Islet precursor cell (in vitro differentiated cells): ENCODE measurements at regions not wholly inside any gene's neighbourhood (a gene's known extent, or its start where the extent isn't known, plus 50 kb on each side); places are given as distances from the start of the nearest gene placed in this dataset.
A peak's percentile ranks its signal among the peaks of the same experiment; 100 is the strongest.
"Not testable (repeated sequence)": the region's sequence is repeated elsewhere in the genome, so short reads cannot be mapped to it uniquely, and the experiment has no call there.

Experiments used
- DNase-seq: peaks from one replicate; pipeline ENCODE4 v3.0.0-alpha.2; 2018

- peak; percentile 76 for DNase-seq
These were observed 229.0 kb downstream of the STK31 start for GRCh38 chr7:23938937-23939552.

DNA sequence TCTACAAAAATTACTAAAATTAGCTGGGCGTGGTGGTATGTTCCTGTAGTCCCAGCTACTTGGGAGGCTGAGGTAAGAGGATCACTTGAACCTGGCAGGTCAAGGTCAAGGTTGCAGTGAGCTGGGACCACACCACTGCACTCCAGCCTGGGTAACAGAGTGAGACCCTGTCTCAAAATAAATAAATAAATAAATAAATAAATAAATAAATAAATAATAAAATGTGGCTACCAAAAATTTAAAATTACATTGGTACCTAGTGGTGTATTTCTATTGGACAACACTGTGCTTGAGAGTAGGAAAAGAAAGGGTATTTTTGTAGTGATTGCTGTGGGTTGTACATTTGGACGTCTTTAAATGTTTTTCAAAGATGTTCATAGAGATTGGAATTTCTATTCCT is 229.7 kb downstream of the STK31 start:
- DNase-seq: not testable (repeated sequence)

GRCh38 chr7:23941551-23941950 is 231.5 kb downstream of the STK31 start:
- no peak for DNase-seq

DNA sequence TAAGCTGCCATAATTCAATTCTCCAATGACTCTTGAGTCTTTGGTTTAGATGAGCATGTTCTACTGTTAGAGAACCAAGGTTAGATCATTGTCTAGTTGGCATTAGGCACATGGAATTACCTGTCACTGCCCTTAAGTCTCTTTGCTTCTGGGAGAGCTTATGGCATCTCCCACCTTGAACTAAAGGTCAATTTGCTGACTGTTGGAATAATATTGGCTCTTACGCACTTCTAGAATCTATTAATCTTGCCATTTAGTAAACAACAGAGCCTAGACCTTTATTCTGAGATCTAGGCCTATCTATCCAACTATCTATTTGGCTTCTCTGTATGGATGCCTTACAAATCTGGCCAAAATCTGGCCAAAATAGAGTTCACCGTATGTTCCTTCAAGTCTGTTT is 232.0 kb downstream of the STK31 start:
- no peak for DNase-seq

DNA sequence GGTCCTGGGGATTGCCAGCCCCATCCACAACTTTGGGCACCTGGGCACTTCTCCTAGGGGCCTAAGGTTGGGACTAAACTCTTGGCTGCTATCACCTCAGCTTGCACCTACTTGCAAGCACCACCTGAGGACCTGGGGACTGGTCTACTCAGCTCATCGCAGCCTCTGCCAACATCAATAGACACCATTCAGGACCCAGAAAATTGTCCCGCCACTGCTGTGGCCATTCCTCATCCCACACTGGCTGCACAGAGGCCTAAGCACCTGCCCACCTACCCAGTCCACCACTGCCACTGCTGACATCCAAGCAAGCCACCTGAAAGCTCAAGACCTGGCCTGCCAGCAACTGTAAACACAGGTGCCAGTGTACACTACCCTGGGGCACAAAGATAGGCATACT is 234.1 kb downstream of the STK31 start:
- DNase-seq: no peak

DNA sequence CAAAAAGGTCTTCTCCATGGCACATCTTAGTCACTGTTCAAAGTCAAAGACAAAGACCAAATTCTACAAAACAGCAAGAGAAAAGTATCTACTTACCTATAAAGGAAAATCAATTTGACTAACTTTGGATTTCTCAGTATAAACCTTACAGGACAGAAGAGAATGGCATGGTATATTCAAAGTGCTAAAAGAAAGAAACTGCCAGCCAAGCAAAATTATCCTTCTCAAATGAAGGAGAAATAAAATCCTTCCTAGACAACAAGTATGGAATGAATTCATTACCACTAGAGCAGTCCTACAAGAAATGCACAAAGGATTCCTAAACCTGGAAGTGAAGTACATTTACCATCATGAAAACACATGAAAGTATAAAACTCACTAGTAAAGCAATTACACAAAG is 235.5 kb downstream of the STK31 start:
- DNase-seq: no peak

DNA sequence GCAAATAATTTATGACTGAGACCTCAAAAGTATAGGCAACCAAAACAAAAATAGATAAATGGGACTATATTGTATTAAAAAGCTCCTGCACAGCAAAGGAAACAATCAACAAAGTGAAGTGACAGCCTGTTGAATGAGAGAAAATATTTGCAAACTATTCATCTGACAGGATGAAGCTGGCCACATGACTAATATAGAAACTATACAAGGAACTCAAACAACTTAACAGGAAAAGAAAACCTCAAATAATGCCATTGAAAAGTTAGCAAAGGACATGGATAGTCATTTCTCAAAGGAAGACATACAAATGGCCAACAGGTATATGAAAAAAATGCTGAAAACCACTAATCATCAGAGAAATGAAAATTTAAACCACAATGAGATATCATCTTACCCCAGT is 245.1 kb downstream of the STK31 start:
- no peak for DNase-seq

- DNase-seq: no peak
These were observed 245.7 kb downstream of the STK31 start for GRCh38 chr7:23955600-23956149.

GRCh38 chr7:23956772-23957576 is 247.0 kb downstream of the STK31 start:
- DNase-seq: no peak

- no peak for DNase-seq
These were observed 249.8 kb downstream of the STK31 start for GRCh38 chr7:23959821-23960220.

GRCh38 chr7:23960361-23960760 is 250.3 kb downstream of the STK31 start:
- DNase-seq: no peak

GRCh38 chr7:23963461-23964165 is 253.6 kb downstream of the STK31 start:
- no peak for DNase-seq

GRCh38 chr7:23964715-23965114 is 254.7 kb downstream of the STK31 start:
- DNase-seq: no peak

DNA sequence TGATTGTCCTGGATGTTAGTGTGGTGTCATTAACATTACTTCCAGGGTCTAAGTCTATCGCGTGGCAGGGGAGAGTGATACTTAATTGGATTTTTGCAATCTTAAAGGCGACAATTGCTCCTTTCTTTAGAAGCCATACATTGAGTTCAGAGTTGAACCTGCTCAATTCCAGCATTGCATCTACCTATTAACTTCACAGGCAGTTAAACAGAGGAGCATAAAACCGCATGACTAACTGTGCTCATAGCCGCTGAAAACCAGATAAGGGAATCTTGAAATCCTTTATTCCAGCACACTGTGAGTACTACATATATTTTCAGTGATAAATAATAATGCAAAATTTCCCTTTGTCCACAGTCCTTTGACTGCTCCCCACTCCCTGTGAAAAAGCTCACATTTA is 255.3 kb downstream of the STK31 start:
- no peak for DNase-seq

DNA sequence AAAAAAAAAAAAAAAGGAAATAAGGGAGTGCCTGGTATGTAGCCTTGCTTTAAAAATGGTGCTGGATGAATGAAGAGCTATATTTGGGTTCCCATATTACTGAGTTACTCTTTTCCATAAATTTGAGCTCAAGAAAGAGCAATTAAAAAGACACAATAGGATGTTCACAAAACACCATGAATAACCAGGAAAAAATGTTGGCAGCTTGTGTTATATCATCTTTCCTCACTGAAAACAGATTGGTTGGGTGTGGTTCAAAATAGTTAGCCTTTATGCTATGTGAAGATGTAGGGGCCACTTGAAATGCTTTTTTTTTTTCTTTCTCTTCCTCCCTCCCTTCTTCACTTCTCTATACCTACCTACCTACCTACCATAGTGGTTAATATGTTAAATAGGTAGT is 256.9 kb downstream of the STK31 start:
- no peak for DNase-seq

GRCh38 chr7:23967949-23968599 is 258.1 kb downstream of the STK31 start:
- DNase-seq: no peak

DNA sequence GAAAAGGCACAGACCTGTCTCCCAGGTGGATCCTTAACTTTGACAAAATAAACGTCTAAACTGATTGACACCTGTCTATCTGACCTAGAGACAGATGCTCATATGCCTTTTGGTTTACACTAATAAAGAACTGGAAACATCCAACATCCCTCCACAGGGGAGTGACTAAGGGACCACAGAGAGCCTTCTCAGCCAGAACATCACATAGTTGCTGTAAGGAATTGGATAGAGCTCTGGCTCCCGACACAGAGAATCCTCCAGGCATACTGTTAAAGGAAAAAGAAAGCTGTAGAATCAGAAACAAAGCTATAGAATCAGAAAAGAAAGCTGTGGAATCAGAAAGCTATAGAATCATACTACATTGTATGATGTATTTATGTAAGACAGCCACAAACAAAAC is 258.8 kb downstream of the STK31 start:
- DNase-seq: no peak

DNA sequence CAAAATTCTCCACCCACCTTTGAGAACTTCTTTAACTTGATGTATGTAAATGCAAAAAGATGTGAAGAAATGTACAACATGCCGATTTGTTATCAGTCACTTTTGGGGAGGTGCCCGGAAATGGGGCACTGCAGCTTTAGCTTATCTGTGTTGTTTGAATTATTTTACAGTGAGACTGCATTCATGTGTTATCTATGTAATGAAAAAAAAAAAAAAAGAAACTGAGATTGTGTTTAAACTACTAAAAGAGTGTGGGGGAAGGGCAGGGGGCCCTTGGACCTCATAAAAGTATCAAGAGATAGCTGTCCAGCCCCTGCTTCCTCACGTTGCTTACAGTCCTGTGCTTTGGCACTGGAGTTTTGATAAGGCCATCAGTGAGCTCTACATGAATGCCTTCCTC is 259.4 kb downstream of the STK31 start:
- peak; percentile 43 for DNase-seq

- no peak for DNase-seq
These were observed 260.2 kb downstream of the STK31 start for GRCh38 chr7:23970193-23970592.

DNA sequence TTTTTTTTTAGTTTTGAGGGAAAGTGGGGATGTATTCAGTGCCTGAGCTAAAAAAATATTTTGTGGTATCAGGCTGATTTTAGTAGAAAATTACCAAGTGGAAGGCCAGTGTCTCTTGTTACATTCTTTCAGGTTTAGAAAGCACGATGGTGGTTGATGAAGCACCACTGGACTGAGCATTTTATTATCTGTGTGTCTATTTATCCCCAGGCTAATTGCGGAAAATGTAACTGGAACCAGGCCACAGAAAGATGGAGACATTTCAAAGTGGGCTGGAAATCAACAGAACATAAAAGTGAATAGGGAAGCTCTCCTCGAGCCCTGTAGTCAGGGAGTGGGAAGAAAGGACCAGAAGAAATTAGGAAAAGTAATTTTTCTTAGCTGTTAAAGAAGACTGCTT is 261.0 kb downstream of the STK31 start:
- DNase-seq: no peak

DNA sequence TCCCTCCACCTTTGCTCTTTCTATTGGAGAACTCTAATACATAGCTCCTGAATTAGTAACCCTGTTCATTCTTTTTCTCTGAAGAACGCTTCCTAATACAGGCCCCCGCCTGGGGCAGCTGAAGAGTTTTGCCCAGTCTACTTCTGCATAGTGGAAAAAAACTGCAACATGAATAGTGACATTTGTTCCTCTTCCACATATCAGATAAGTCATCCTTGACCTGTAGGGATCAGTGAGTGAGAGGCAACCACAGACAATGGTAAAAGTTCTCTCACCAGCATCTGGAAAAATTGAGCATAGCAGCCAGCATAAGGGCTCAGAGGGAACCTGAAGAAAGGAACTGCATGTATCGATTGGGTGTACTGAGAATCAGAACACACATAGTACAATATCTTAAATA is 262.0 kb downstream of the STK31 start:
- no peak for DNase-seq

DNA sequence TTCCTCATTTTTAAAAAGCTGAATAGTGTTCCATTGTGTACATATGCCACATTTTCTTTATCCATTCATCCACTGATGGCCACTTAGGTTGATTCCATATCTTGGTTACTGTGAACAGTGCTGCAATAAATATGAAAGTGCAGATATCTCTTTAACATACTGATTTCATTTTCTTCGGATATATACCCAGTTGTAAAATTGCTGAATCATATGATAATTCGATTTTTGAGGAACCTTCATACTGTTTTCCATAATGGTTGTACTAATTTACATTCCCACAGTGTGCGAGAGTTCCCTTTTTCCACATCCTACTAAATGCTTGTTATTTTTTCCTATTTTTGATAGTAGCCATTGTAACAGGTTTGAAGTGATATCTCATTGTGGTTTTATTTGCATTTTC is 263.2 kb downstream of the STK31 start:
- DNase-seq: no peak

- no peak for DNase-seq
These were observed 270.1 kb downstream of the STK31 start for GRCh38 chr7:23980081-23980480.
